ENCODE measurements at regions not wholly inside any gene's neighbourhood (a gene's known extent, or its start where the extent isn't known, plus 50 kb on each side); places are given as distances from the start of the nearest gene placed in this dataset.
"Not testable (repeated sequence)": the region's sequence is repeated elsewhere in the genome, so short reads cannot be mapped to it uniquely, and the experiment has no call there.

DNA sequence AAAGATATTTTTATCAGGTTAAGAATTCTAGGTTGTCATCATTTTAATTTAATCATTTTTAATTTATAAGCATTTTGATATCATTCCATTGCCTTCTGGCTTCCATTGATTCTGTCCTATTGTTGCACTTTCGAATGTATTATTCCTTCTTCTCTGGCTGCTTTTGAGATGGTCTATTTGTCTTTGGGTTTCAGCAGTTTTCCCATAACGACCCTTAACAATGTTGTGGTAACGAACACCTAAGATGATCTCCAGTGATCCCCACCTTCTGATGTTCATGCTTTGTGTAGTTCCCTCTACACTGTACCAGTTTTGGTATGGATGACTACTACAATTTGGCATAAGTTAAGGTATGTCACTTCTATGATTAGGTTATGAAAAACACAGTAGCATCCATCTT, 59.9 kb downstream of the MINAR1 start:
- no peak for DNase-seq (ENCODE audit: low read depth in 2 of 3, low spot score in 1 of 3)

DNA sequence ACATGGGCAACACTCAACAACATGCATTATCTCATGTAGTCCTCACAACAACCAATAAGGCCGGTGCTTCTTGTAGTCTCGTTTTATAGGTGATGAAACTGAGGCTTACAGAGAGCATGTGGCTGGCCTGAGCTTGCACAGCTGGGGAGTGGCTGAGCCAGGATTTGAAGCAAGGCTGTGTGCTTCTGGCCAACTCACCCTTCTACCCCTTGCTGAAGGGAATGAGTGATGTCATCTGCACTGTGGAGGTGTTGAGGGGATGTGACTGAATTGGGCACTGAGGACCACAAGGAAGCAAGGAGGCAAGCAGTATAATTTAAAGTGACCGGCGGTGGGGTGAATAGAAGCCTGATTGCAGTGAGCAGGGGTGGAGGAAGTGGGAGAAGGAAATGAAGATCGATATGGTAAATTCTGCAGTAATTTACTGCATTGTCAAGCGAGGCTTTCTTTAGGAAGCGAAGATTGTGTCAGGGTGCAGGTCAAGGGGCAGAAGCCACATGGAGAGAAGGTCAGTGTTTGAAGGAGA, 62.3 kb downstream of the MINAR1 start:
- DNase-seq (ENCODE audit: low read depth in 2 of 3, low spot score in 1 of 3) = no peak

DNA sequence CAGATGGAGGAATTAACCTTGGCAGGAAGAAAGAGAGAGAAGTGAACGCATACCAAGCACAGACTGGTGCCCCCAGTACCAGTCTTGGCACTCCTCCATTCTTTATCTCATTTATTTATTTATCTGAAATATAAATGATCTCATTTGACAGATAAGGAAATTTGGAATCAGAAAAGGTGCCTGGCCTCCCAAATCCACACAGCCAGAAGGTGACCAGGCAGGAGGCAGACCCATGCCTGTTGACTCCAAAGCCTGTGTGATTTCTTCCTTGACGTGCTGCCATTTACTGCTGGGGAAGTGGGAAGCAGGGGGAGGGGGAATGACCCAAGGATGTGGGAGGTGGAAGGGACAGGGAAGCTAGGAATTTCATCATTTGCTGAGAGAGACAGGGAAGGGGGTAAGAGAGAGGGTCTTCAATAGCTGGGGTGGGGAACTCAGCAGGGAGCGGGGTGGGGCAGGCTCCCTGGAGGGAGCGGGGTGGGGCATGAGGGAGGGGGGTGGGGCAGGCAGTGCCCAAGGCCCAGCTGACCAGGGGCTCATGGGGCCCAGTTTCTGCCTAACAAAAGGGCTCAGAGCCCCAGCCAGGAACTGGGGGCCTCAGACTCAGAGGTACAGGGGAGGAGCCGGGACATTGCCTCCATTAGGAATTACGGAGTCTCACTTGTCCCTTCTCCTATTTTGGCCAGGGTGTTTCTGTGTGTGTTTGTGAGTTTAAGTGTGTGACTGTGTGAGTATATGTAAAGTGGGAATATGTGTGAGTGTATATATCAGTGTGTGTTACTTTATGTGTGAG, 63.0 kb downstream of the MINAR1 start:
- no peak for DNase-seq (ENCODE audit: low read depth in 2 of 3, low spot score in 1 of 3)

DNA sequence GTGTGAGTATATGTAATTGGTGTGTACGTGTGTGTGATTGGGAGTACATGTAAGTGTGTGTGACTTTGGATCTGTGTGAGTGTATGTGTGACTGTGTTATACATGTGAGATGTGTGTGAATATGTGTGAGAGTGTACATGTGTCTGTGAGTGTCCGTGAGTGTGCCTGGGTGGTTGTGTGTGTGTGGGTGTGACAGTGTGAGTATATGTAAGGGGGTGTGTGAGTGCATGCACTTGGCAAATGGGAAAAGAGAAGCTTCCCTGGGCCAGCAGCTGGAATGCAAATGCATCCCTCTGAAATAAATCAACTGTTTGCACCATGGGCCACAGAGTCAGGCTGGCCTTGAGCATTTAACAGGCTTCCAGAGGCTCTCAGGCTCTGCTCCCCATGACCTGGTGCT, 63.6 kb downstream of the MINAR1 start:
- no peak for DNase-seq (ENCODE audit: low read depth in 2 of 3, low spot score in 1 of 3)

DNA sequence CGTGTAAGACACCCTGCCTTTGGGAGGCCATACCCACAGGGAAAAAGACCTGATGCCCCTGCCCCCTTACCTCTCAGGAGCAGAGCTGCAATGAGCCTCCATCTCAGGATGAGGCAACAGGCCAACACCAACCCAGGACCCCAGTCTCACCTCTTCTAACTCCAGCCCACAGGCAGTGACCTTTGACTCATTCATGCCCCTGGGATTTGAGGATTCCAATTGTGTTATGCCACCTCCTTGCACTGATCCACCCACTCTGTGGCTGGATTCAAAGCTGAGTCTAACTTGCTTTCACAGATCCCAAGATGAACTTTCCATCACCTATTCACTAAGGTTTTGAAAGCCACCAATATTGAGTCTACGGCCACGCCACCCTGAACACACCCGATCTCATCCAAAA, 64.7 kb downstream of the MINAR1 start:
- DNase-seq (ENCODE audit: low read depth in 2 of 3, low spot score in 1 of 3) = no peak

DNA sequence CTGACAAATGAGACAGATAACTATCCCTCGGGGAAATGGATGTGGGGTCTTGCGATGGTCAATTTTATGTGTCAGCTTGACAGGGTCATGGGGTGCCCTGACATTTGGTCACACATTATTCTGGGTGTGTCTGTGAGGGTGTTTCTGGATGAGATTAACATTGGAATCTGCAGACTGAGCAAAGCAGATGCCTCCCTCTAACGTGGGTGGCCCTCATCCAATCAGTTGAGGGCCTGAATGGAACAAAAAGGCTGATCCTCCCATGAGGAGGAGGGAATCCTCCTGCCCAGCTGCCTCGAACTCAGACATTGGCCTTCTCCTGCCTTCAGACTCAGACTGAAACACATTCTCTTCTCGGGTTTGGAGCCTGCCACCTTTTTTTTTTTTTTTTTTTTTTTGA, 69.0 kb downstream of the MINAR1 start:
- no peak for DNase-seq (ENCODE audit: low read depth in 2 of 3, low spot score in 1 of 3)

DNA sequence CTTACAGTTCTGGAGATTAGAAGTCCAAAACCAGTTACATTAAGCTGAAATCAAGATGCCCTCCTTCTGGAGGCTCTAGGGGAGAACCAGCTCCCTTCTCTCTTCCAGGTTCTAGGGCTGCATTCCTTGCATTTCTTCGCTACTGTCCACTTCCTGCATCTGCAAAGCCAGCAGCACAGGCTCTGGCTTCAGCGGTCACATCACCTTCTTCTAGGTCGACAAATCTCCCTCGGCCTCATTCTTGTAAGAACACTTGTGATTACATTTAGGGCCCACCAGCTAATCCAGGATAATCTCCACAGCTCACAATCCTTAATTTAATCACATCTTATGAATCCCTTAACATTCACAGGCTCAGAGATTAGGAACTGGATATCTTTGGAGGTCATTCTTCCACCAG, 73.8 kb downstream of the MINAR1 start:
- no peak for DNase-seq (ENCODE audit: low read depth in 2 of 3, low spot score in 1 of 3)

DNA sequence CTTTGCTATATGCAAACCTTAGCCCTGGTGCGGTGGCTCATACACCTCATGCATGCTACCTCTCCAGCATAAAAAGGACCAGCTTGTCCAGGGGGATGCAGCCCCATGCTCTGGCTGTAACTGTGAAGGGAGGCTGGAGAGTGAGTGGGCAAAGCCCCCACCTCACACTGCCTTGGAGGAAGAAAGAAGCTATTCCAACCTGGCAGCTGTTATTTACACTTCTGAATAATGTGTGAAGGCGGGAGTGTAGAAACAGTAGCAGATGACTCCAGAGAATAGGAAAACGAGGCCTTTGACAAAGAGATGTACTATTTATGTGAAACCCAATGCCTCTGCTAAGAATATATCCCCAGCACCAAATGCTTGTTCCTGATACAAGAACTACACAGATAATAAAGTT, 80.7 kb downstream of the MINAR1 start:
- not testable (repeated sequence) for DNase-seq (ENCODE audit: low read depth in 2 of 3, low spot score in 1 of 3)

DNA sequence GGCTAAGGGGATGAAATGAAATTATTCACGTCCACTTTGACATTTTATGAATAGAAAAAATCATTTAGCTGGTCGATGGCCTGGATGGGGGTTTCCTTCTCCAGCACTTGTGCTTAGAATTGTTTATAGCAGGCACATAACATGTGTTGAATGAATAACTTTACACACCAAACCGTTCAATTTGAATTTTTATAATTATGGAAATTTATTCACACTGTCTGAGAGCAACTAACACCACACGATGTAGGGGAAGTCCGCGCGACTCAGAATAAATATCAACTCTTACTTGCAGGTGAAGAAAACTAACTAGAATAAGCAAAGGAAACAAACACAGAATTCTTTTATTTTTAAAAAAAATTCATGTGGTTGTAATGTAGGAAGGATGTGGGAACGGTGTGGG, 81.3 kb downstream of the MINAR1 start:
- DNase-seq (ENCODE audit: low read depth in 2 of 3, low spot score in 1 of 3) = no peak

DNA sequence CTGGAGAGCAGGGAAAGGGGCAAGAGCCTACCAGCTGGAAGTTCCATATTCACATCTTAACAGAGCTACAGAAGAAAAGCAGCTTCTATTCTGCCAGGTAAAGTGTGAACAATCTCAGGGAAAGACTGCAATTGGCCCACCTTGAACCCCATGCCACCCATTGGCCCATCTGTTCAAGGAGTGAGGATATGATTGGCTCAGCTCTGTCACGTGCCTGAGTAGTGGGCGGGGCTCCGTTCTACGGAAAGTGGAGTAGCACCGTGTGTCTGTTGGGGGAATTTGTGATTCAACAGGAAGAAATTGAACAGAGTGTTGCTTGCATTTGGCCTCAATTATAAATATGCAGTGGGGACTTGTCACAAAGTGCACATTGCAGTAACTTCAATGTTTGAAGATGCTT, 81.8 kb downstream of the MINAR1 start:
- no peak for DNase-seq (ENCODE audit: low read depth in 2 of 3, low spot score in 1 of 3)

DNA sequence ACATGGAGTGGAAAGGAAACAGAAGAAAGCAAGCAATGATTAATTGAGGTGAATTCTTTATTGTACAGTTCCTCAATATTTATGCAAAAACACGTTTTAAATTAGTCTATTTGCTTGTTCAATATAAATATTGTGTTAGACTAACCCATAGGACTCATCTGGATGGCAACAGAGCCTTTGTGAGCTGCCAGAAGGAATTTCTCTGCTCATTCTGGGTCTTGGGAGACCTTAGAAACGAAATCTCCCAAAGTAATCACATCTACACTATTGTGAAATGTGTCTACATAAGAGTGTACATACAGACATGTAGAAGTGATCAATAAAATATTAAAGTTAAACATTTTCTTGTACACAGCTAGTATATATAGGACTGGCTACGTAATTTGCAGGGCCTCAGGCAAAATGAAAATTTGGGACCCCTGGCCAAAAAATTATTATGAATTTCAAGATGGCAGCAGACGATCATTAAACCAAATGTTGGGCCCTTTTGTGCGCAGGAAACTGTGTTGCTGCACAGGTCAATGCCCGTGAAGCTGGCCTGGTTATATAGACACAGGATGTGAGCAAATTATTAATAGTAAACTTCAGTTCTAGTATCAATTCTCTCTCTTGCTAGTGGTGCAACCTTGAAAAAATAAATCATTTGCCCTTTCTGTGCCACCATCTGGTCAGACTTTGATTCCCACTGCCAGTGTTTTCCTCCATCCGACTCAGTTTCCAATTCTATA, 83.3 kb downstream of the MINAR1 start:
- no peak for DNase-seq (ENCODE audit: low read depth in 2 of 3, low spot score in 1 of 3)

DNA sequence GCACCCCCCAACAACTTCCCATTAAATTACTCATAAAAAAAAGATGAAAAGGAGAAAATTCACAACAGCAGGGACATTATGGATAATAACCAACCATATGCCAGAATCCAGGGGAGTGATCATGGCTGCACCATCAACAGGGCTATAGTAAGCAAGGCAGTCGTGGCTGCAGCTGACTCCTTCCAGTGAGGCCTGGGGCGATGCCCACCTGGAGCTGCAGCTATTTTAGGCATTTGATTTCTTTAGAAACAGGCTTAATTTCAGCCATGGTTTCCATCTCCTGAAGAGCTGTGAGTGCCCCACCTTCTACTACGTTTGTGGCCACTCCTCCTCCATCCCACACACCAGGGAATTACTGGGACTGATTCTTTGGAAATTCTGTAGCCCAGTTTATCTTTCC, 84.0 kb downstream of the MINAR1 start:
- DNase-seq (ENCODE audit: low read depth in 2 of 3, low spot score in 1 of 3) = no peak

DNA sequence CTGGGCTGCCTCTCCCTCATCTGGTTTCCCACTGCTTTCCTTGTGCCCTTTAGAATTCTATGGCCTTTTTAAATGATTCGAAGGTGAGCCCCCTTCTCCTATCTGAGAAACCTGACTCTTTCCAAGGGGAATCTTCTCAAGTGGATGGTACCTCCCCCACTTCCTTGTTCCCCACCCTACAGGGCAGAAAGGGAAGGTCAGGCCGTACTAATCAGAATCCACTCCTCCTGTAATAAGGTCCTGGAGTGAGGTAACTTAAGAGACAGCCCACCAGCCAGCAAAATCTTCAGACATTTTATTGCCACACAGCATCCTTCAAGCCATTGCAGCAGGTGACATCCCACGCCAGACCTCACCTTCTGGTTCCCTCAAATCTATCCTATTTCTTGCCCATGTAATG, 84.5 kb downstream of the MINAR1 start:
- no peak for DNase-seq (ENCODE audit: low read depth in 2 of 3, low spot score in 1 of 3)

DNA sequence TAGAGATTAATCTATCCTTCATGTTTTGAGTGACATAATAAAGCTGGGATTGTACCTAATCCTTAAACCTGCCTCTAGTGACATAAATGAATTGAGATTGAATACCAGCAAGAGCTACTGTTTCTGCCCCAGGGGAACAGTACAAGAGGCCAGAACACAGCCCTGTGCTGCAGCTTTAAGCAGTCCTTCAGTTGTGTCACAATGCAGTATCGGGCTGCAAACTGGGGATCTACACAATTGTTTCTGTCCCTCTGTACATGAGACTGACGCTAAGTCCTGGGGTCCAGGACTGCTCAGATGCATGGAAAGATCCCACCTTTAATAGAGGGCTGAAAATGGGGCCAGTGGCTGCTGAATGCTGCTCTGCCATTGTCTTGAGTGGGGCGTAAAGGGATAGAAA, 87.5 kb downstream of the MINAR1 start:
- DNase-seq (ENCODE audit: low read depth in 2 of 3, low spot score in 1 of 3) = no peak

DNA sequence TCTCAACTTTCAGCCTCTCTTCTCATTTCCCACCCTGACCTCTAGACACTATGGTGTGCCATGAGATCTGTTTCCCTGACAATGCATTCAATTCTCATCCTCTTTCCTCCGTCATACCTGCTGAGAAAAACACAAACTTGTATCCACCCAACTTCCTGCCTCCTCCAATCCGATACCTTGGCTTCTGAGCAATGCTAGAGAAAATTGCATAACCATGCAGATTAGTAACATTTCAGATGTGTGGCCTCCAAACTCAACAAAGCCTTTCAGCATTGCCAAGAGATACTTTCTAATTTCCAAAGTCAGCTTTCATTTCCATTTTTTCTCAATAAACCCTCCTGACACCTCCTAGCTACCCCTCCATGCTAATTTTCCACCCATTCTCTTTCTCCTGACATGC, 88.5 kb downstream of the MINAR1 start:
- DNase-seq (ENCODE audit: low read depth in 2 of 3, low spot score in 1 of 3) = no peak

DNA sequence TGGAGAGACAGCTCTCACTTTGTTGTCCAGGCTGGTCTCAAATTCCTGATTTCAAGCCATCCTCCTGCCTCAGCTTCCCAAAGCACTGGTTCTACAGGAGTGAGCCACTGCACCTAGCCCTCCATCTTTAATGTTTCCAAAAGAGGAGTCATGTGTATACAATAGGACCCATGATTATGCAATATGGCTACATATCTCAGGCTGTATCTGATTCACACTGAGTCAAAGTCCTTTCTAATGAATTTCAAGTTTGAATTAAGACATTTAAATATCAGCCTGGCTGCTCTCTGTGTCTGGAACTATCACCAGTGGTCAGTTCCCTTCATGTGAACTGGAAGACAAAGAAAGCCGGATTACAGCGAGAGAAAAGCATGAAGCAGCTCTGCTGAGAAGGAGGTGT, 90.5 kb downstream of the MINAR1 start:
- no peak for DNase-seq (ENCODE audit: low read depth in 2 of 3, low spot score in 1 of 3)

DNA sequence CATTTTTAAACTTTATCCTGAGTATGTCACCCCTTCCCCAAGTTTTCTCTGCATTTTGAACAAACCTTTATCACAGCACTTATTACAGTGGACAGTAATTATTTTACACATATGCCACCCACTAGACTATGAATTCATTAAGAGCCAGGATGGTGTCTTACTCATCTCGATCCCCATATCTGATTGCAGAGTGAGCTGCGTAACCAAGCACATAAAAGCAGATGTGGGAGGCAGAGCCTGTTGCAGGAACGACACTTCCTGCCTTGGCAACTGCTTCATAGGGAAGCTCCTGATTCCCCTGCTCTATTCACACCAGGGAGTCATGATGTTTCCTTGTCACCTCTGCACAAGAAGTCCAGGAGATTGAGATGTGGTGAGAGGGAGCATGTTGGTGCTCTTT, 91.1 kb downstream of the MINAR1 start:
- DNase-seq (ENCODE audit: low read depth in 2 of 3, low spot score in 1 of 3) = no peak

DNA sequence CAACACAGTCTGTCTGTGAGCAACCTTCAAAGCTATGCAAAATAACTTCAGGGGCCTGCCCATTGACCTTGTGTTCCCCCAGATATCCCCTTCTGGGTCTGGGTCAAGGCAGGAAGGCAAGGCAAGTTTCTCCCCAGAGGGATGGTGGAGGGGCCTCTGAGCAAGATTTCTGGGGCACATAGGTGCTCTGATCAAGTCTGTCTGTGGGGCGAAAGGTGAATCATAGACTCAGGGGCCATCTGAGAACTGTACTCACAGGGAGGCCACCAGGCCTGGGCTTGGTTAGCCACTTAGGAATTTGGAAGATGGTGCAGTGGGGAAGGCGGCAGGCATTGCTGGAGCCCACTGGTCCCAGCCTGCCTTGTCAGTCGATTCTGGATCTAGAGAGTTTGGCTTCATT, 92.4 kb downstream of the MINAR1 start:
- no peak for DNase-seq (ENCODE audit: low read depth in 2 of 3, low spot score in 1 of 3)

DNA sequence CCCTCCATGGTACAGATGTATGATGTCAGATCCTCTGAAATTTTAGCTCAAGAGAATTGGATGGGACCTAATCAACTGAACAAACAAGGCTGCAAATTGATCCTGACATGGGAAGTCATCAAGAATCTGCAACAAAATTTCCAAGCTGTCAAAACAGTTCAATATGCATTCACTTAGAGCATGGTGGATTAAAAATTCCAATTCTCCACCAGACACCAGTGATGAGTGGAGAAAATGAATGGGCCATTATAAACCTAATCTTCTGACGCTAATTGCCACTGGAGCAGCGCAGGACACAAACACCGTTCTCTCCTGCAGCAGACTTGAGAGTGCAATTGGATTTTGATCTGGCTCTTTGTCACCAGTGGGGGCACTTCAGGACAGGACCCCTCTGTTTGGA, 94.2 kb downstream of the MINAR1 start:
- no peak for DNase-seq (ENCODE audit: low read depth in 2 of 3, low spot score in 1 of 3)

DNA sequence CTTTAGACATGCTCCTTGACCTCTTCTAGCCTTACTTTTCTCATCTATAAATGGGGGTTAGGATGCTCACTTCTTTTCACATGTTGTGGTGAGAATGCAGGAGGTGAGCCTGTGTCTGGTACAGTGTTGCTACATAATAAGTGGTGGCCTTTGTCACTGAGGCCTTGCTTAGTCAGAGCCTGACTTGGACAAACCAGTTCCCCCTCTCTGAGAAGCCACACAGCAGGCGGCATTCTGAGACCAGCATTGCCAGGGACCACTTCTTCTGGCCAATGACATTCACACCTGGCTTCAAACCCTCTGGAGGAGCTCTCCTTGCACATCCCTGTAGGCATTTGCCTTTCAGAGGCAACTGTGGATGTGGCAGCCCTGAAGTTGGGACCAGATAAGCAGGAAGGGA, 95.7 kb downstream of the MINAR1 start:
- no peak for DNase-seq (ENCODE audit: low read depth in 2 of 3, low spot score in 1 of 3)

DNA sequence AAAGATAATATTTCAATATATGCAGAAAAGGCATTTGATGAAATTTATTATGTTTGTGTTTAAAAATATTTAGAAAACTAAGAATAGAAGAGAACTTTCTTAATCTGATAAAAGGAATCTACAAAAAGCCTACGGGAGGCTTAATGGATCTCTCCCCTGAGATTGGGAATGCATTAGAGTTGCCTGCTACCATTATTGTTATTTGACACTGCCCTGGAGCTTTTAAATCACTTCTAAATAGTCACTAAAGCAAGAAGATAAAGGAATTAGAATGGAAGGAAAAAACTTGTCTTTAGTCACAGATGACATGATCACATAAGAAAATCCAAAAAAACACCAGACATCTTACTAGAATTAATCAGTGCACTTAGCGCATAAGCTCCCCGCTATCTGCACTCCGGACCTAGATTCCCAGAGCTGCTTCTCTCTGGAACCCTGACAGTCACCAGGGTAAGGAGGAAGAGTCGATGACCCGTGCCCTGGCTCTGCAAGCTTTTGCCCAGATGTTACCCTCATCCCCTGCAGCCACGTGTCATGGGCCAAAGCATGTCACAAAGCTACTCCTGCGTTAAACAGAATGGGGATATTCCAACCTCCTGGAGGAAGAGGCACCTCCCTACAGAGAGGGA, 97.1 kb downstream of the MINAR1 start:
- DNase-seq (ENCODE audit: low read depth in 2 of 3, low spot score in 1 of 3) = no peak

DNA sequence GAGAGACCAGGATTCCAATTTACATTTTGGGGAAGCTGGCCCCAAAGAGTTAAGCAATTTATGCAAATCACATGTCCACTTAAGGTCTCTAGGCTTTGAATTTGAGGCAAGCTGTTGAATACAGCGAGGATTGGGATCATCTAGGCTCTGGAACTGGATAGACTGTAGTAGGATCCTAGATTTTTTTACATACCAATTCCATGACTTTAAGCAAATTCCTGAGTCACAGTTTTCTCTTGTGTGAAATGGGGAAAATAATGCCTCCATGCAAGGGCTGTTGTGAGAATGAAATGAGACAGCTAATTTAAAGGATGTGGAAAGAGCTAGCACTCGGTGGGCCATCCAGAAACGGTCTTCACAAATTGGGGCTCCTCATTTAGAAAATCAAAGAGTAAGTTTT, 103.4 kb downstream of the MINAR1 start:
- no peak for DNase-seq (ENCODE audit: low read depth in 2 of 3, low spot score in 1 of 3)
